GM12878 (cell line): ENCODE measurements at regions not wholly inside any gene's neighbourhood (a gene's known extent, or its start where the extent isn't known, plus 50 kb on each side); places are given as distances from the start of the nearest gene placed in this dataset.

Experiments used
- ATAC-seq: fragments of 200-7000 bp; cut with Tn5 transposase; 3 replicates; pipeline ENCODE4 v1.9.1; 2020; ENCODE audit warnings: mild to moderate bottlenecking, moderate library complexity
- BruUV-seq: library from RNA; stranded (reverse); fragments of 400-500 nt; replicated peaks from 2 replicates; lab custom pipeline; 2021; lab: Mats Ljungman, UMichigan
- CTCF ChIA-PET: fragments of 300-600 bp; sonication (Branson Sonifier 250); formaldehyde crosslinking; extraction: SDS; loops from one replicate; lab custom pipeline; 2021; ENCODE audit warnings: inconsistent platforms; lab: Yijun Ruan, JAX
- POLR2A ChIA-PET: fragments of 350-600 bp; formaldehyde crosslinking; extraction: SDS; loops from one replicate; lab custom pipeline; 2021; ENCODE audit warnings: inconsistent platforms; lab: Charles Lee
- RAD21 ChIA-PET: fragments of 300-600 bp; sonication (Branson Sonifier 250); formaldehyde crosslinking; loops from one replicate; lab custom pipeline; 2023; ENCODE audit warnings: antibody characterized with exemption; ENCODE audit not compliant: unreplicated experiment; lab: Charles Lee
- SMC1A ChIA-PET: fragments of 300-600 bp; sonication (Branson Sonifier 250); formaldehyde crosslinking; loops from one replicate; lab custom pipeline; 2023; ENCODE audit not compliant: unreplicated experiment, uncharacterized antibody; lab: Charles Lee
- DNase-seq: peaks from one replicate; pipeline ENCODE4 v3.0.0-alpha.2; 2011; ENCODE audit warnings: low read depth, low spot score
- FAIRE-seq: peaks from 3 replicates; lab custom pipeline; 2011; peaks lifted over from hg19 to GRCh38; lab: Jason Lieb, UNC
- H2AFZ ChIP-seq: 2 replicates; pipeline ENCODE4 v1.6.0; 2011; ENCODE audit warnings: low read depth, low read length, control low read depth; ENCODE audit not compliant: control insufficient read depth
- H3K27ac ChIP-seq: 2 replicates; pipeline ENCODE4 v1.5.1; 2011; ENCODE audit warnings: control low read depth; ENCODE audit not compliant: control insufficient read depth, insufficient read depth
- H3K27me3 ChIP-seq, 2 experiments: replicated peaks in 1 of 2; 2 replicates each; pipeline versions ENCODE4 v1.6.0 to v1.6.1; 2011; ENCODE audit warnings: low read length in 1 of 2; ENCODE audit not compliant: control insufficient read depth in 2 of 2, insufficient read depth in 2 of 2
- H3K36me3 ChIP-seq, 2 experiments: 2 replicates each; pipeline ENCODE4 v1.5.1; 2011; ENCODE audit warnings: low read length in 1 of 2; ENCODE audit not compliant: control insufficient read depth in 2 of 2, insufficient read depth in 2 of 2
- H3K4me1 ChIP-seq: 2 replicates; pipeline ENCODE4 v1.6.1; 2011; ENCODE audit warnings: mild to moderate bottlenecking, low read length, moderate library complexity, mixed read lengths; ENCODE audit not compliant: control insufficient read depth, insufficient read depth
- H3K4me2 ChIP-seq: 2 replicates; pipeline ENCODE4 v1.6.0; 2011; ENCODE audit warnings: control low read depth; ENCODE audit not compliant: control insufficient read depth, insufficient read depth
- H3K4me3 ChIP-seq: fragments of 200-600 bp; sonication (generic); 2 replicates; pipeline ENCODE4 v1.5.1; 2016
- H3K79me2 ChIP-seq: 2 replicates; pipeline ENCODE4 v1.6.0; 2011; ENCODE audit warnings: low read length; ENCODE audit not compliant: control insufficient read depth, insufficient read depth
- H3K9ac ChIP-seq: 2 replicates; pipeline ENCODE4 v1.8.0; 2011; ENCODE audit warnings: low read length, control low read depth, mixed read lengths; ENCODE audit not compliant: control insufficient read depth, insufficient read depth
- H3K9me3 ChIP-seq: replicated peaks from 3 replicates; pipeline ENCODE4 v1.5.1; 2011; ENCODE audit warnings: mild to moderate bottlenecking, low read length; ENCODE audit not compliant: control insufficient read depth, insufficient read depth
- H4K20me1 ChIP-seq: 2 replicates; pipeline ENCODE4 v1.6.0; 2011; ENCODE audit not compliant: control insufficient read depth, insufficient read depth
- GABPA ChIP-seq: IDR thresholded peaks from 2 replicates; pipeline ENCODE4 v1.6.1; 2014; ENCODE audit warnings: antibody characterized with exemption, low read depth, mild to moderate bottlenecking, inconsistent platforms
- POU2F2 ChIP-seq: IDR thresholded peaks from 3 replicates; pipeline ENCODE4 v1.6.1; 2011; ENCODE audit warnings: low read depth, mild to moderate bottlenecking, low read length, borderline replicate concordance
- STAT1 ChIP-seq: fragments of 450-650 bp; conservative IDR thresholded peaks from 2 replicates; pipeline ENCODE4 v1.6.1; 2014; ENCODE audit warnings: antibody characterized with exemption, mild to moderate bottlenecking
- WGBS: methylation state at CpG from one replicate; pipeline ENCODE4 v1.1.6; 2016; ENCODE audit warnings: low lambda C conversion rate; ENCODE audit not compliant: insufficient replicate concordance, insufficient coverage; ENCODE audit errors: missing lambda C conversion rate; 5-methylcytosine and 5-hydroxymethylcytosine counted together
- in situ Hi-C: fragments of 300-500 bp; cut with MboI; formaldehyde crosslinking; loops from 9 replicates; pipeline ENCODE4 v1.14.3; 2018; ENCODE audit warnings: mixed read lengths
- intact Hi-C: fragments of 100-400 bp; cut with micrococcal nuclease; formaldehyde crosslinking; loops from one replicate; pipeline ENCODE4 v1.14.2; 2022; ENCODE audit not compliant: unreplicated experiment
- TF ChIP-seq, protein P1 (sequence below): IDR thresholded peaks from 2 replicates; pipeline ENCODE4 v1.6.1; 2012; ENCODE audit warnings: mild to moderate bottlenecking, low read depth, low read length

DNA sequence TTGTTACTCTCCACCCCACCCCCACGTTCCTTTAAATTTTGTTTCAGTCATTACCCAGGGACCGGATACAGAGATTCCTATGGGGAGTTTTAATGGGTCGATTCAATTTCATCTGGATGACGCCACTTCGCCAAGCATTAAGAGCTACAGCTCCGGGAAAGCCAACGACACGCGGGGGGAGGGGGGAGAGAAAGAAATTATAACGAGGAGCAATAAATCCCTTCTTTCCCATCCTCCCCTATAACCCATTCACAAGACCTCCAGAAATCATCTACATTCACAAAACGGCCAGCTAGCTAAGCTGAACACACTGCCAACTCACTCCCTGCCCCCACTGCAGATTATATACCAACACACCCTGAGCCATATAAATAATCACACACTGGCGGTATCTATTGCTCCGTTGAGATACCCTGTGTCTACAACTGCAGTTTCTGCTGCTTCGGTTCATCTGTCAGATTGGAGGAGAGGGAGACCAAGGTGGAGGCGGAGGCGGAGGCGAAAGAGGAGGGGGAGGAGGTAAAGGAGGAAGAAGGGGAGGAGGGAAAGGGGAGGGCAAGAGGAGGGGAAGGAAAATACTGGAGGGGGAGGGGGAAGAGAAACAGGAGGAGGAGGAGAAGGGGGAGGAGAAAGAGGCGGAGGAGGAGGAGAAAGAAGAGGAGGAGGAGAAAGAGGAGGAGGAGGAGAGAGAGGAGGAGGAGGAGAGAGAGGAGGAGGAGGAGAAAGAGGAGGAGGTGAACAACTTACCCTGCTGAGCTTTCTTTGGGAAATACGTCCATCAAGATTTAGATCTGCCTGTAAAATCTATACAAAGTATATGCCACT is 113.9 kb upstream of the VAMP7 start:
- ChIA-PET POLR2A (no interaction called here), SMC1A (no interaction called here), CTCF (no interaction called here), RAD21 (no interaction called here)
- Histone ChIP-seq H3K36me3 (no peaks in the 10 kb centered on the region), H3K27me3 (no peaks in the 10 kb centered on the region), H3K4me3 (peak overlapping the region; percentile 36; the same call in 1 of the 2 replicates), H2AFZ (peak overlapping the region; percentile 7; the same call in 1 of the 2 replicates), H3K4me1 (no peaks in the 10 kb centered on the region), H3K9ac (no peak overlapping the region), H3K9me3 (no peaks in the 10 kb centered on the region), H4K20me1 (no peaks in the 10 kb centered on the region), H3K27ac (no peak overlapping the region), H3K4me2 (peak overlapping the region; percentile 9; the same call in 1 of the 2 replicates), H3K79me2 (no peaks in the 10 kb centered on the region)
- intact Hi-C loops = no loop called here
- DNase-seq (peak; percentile 4), ATAC-seq (no peak), FAIRE-seq (no peak)
- no peak for TF ChIP-seq GABPA
- WGBS = 8% methylated on average over 12 of the region's 19 CpGs
- BruUV-seq = no TSS peak
- in situ Hi-C loops = no loop called here

DNA sequence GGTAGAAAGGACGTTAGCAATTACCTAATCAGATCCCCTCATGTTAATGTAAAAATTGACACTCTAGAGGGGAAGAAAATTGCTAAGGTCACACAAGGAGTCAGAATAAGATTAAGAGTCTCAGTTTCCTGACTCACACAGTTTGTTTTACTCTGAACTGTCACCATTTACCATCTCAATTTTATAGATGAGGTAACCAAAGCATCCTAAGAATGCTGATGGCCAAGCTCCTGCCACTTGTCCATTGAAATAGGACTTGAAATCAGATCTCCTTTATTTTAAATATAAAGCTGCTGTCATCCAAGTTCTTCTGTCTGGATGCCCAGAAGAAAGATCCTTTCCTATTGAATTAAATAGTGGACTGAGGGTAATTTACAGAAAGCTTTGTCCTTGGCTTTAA is 114.8 kb upstream of the VAMP7 start:
- no peak overlapping the region for H3K4me3 ChIP-seq
- POLR2A ChIA-PET = no interaction called here
- no peaks in the 10 kb centered on the region for H3K36me3 ChIP-seq
- SMC1A ChIA-PET = no interaction called here
- H3K9ac ChIP-seq = no peak overlapping the region
- H3K9me3 ChIP-seq = no peaks in the 10 kb centered on the region
- no peak for TF ChIP-seq POU2F2
- TF ChIP-seq STAT1 = no peak
- TF ChIP-seq, protein P1, sequence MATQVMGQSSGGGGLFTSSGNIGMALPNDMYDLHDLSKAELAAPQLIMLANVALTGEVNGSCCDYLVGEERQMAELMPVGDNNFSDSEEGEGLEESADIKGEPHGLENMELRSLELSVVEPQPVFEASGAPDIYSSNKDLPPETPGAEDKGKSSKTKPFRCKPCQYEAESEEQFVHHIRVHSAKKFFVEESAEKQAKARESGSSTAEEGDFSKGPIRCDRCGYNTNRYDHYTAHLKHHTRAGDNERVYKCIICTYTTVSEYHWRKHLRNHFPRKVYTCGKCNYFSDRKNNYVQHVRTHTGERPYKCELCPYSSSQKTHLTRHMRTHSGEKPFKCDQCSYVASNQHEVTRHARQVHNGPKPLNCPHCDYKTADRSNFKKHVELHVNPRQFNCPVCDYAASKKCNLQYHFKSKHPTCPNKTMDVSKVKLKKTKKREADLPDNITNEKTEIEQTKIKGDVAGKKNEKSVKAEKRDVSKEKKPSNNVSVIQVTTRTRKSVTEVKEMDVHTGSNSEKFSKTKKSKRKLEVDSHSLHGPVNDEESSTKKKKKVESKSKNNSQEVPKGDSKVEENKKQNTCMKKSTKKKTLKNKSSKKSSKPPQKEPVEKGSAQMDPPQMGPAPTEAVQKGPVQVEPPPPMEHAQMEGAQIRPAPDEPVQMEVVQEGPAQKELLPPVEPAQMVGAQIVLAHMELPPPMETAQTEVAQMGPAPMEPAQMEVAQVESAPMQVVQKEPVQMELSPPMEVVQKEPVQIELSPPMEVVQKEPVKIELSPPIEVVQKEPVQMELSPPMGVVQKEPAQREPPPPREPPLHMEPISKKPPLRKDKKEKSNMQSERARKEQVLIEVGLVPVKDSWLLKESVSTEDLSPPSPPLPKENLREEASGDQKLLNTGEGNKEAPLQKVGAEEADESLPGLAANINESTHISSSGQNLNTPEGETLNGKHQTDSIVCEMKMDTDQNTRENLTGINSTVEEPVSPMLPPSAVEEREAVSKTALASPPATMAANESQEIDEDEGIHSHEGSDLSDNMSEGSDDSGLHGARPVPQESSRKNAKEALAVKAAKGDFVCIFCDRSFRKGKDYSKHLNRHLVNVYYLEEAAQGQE = no peak
- CTCF ChIA-PET = no interaction called here
- no peaks in the 10 kb centered on the region for H4K20me1 ChIP-seq
- H2AFZ ChIP-seq = no peak overlapping the region
- H3K27me3 ChIP-seq = no peaks in the 10 kb centered on the region
- ATAC-seq (no peak), FAIRE-seq (no peak), DNase-seq (no peak)
- no peaks in the 10 kb centered on the region for H3K79me2 ChIP-seq
- H3K4me1 ChIP-seq = no peaks in the 10 kb centered on the region
- in situ Hi-C loops (no loop called here), intact Hi-C loops (no loop called here)
- 0% methylated on average over 1 of the region's 1 CpG for WGBS
- RAD21 ChIA-PET = no interaction called here
- H3K4me2 ChIP-seq = no peak overlapping the region
- no TSS peak for BruUV-seq
- no peak overlapping the region for H3K27ac ChIP-seq
